ENCODE measurements at regions not wholly inside any gene's neighbourhood (a gene's known extent, or its start where the extent isn't known, plus 50 kb on each side); places are given as distances from the start of the nearest gene placed in this dataset.
A peak's percentile ranks its signal among the peaks of the same experiment; 100 is the strongest.

DNA sequence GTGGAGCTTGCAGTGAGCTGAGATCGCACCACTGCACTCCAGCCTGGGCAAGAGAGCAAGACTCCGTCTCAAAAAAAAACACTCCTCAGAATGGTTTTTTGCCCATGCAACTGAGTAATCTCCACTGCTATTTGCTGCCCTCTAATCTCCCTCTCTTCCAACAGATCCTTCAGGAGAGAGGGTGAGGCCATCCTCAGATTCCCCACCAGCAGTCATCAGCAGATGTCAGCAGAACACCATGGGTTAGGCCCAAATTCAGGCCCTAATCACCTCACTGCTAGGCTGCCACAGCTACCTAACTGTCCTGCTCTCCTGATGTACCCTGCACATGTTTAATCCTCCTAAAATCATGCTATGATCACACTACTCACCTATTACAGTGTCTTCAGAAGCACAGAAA is 63.2 kb upstream of the BEND6 start:
- TF ChIP-seq, protein P1, sequence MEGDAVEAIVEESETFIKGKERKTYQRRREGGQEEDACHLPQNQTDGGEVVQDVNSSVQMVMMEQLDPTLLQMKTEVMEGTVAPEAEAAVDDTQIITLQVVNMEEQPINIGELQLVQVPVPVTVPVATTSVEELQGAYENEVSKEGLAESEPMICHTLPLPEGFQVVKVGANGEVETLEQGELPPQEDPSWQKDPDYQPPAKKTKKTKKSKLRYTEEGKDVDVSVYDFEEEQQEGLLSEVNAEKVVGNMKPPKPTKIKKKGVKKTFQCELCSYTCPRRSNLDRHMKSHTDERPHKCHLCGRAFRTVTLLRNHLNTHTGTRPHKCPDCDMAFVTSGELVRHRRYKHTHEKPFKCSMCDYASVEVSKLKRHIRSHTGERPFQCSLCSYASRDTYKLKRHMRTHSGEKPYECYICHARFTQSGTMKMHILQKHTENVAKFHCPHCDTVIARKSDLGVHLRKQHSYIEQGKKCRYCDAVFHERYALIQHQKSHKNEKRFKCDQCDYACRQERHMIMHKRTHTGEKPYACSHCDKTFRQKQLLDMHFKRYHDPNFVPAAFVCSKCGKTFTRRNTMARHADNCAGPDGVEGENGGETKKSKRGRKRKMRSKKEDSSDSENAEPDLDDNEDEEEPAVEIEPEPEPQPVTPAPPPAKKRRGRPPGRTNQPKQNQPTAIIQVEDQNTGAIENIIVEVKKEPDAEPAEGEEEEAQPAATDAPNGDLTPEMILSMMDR (IDR thresholded peaks at IDR 0.05; ENCODE audit: low read length, missing control alignments) = no peak
- DNase-seq (ENCODE audit: low read depth) = no peak
- no peak overlapping the region for H3K4me3 ChIP-seq (replicated peaks; ENCODE audit: low read depth, low read length)

DNA sequence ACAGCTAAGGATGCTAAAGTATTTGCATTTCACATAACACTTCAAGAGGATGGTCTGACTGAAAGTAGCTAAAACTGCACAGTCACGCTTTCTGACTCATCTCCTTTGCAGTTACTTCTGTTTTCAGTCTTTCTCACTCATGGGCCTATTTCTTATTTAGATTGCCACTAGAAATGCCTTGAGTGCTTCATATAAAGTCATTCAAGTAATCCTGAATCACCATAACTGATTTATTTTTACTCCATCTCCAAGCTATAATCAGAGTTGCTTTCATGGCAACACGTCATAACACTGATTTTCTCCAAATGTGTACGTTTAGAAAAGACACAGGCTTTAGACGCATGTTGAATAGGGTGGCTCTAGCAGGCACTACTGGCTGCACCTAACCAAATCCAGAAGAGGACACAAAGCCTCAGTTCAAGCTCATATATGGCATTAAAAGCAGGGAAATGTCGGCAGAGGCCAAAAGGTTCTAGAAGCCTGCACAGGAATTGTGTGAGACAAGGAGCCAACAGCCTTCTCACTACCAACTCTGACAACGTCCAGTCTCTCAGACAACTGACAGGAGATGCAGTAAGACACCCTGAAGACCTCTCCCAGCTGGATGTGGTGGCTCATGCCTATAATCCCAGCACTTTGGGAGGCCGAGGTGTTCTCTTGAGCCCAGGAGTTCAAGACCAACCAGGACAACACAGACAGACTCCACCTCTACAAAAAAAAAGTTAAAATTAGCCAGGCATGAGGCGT is 64.1 kb upstream of the BEND6 start:
- TF ChIP-seq, protein P1 (IDR thresholded peaks at IDR 0.05; ENCODE audit: low read length, missing control alignments) = no peak
- no peak overlapping the region for H3K4me3 ChIP-seq (replicated peaks; ENCODE audit: low read depth, low read length)
- peak; percentile 91 for DNase-seq (ENCODE audit: low read depth)

DNA sequence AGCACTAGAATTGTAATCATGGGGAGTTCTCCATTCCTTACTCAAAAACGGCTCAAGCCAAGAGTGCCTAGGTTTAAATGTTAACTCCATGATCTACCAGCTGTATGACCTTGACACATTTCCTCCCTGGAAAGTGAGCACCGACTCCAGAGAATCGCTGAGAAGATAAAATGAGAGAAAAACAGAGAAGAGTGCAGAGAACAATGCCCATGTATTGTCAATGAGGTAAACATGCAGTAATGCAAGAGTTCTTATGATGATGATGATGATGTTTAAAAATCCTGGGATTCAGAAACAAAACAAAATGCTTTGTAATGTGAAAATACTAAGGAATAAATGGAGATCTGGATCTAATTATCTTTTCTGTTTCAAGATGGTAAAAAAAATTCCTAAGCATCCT is 64.8 kb upstream of the BEND6 start:
- TF ChIP-seq, protein P1 (IDR thresholded peaks at IDR 0.05; ENCODE audit: low read length, missing control alignments) = no peak
- peak; percentile 44 for DNase-seq (ENCODE audit: low read depth)
- H3K4me3 ChIP-seq (replicated peaks; ENCODE audit: low read depth, low read length) = no peak overlapping the region

DNA sequence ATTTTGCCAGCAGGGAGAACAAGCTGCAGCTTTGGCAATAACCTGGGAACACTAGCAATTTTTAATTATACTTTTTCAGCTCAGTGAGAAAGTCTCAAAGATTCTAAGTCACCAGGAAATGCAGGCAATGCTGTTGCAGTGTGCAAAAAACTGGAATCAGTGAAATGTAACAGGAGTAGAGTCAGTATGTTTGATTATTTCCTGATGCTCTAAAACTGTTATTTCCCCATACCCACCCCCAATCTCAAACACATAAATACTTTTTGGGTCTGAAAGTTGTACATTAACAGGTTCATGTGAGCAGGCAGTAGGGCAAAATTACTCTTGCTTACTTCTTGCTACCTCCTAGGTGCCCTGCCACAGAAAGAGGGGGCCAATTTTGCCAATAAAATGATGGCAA is 65.4 kb upstream of the BEND6 start:
- no peak for DNase-seq (ENCODE audit: low read depth)
- TF ChIP-seq, protein P1 (IDR thresholded peaks at IDR 0.05; ENCODE audit: low read length, missing control alignments) = no peak
- H3K4me3 ChIP-seq (replicated peaks; ENCODE audit: low read depth, low read length) = no peak overlapping the region

GRCh38 chr6:56888687-56889086 is 66.2 kb upstream of the BEND6 start:
- H3K4me3 ChIP-seq (replicated peaks; ENCODE audit: low read depth, low read length) = no peak overlapping the region
- TF ChIP-seq, protein P1 (IDR thresholded peaks at IDR 0.05; ENCODE audit: low read length, missing control alignments) = no peak
- DNase-seq (ENCODE audit: low read depth) = no peak

DNA sequence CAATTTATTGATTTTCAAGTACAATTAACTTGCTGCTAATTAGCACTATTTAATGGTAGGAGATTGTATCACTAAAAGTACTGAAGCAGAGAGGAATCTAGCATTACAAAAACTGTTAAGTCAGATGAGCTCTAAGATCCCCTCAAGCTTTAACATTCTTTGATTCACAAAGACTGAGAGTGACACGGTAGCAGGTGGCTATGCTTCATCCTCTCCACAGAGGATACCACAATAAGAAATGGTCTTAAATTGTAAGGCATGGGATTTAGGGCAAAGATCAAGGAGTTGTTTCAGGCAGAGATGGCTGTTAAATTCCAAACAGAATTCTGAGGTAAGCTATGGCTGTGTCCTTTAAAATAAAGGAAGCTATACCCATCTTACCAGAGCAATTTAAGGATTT is 67.8 kb upstream of the BEND6 start:
- TF ChIP-seq, protein P1 (IDR thresholded peaks at IDR 0.05; ENCODE audit: low read length, missing control alignments) = no peak
- no peak overlapping the region for H3K4me3 ChIP-seq (replicated peaks; ENCODE audit: low read depth, low read length)
- no peak for DNase-seq (ENCODE audit: low read depth)

DNA sequence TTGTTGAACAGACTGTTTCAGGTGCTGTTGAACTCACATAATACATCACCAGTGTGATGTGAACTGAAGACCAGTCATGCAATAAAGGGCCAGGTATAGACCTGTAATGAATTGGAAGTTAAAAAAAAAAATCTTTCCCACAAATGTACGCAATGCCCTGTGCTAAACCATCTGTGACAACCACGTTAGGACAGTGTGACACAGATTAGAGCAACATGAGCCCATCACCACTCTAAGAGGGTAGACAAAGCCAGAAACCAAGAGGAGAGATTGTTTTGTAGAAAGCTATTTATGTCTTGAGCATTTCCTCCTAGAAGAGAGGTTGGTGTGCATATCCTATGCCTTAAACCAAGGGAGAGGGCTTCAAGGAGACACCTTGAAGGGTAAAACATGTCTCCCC is 77.0 kb upstream of the BEND6 start:
- TF ChIP-seq, protein P1 (IDR thresholded peaks at IDR 0.05; ENCODE audit: low read length, missing control alignments) = no peak
- no peak for DNase-seq (ENCODE audit: low read depth)
- no peak overlapping the region for H3K4me3 ChIP-seq (replicated peaks; ENCODE audit: low read depth, low read length)

Data from fibroblast of pulmonary artery (primary cell).